ENCODE measurements at regions not wholly inside any gene's neighbourhood (a gene's known extent, or its start where the extent isn't known, plus 50 kb on each side); places are given as distances from the start of the nearest gene placed in this dataset.

DNA sequence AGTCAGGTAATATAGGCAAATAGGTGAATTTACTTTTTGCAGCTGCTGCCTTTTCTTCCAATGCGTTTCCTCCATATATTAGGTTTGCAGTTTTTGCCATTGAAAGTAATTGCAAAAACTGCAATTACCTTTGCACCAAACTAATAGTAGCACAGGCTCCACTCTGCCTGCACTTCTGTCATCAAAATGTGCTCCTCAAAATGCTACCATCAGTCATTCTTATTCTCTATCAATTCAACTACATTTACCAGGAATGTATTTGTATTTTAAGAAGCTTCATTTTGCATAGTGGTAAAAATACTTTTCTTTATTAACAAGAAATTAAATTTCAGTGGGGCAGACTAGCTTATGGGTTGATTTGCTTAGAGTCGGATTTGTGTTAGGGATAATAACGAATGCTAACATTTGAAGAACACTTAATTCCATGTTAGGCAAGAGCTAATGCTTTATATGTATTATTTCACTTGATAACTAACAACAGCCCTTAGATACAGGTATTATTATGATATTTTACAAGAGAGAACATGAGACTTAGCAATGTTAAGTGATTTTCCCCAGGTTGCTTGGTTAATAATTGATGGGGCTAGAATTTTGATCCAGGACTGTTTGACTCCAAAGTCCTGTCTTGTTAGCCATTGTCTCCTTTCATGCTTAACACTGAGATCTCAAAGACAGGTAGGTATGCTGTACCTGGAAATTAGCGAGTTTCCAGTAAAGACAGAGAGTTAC, 300.4 kb downstream of the MAN2A1 start:
- TF ChIP-seq, protein P1, sequence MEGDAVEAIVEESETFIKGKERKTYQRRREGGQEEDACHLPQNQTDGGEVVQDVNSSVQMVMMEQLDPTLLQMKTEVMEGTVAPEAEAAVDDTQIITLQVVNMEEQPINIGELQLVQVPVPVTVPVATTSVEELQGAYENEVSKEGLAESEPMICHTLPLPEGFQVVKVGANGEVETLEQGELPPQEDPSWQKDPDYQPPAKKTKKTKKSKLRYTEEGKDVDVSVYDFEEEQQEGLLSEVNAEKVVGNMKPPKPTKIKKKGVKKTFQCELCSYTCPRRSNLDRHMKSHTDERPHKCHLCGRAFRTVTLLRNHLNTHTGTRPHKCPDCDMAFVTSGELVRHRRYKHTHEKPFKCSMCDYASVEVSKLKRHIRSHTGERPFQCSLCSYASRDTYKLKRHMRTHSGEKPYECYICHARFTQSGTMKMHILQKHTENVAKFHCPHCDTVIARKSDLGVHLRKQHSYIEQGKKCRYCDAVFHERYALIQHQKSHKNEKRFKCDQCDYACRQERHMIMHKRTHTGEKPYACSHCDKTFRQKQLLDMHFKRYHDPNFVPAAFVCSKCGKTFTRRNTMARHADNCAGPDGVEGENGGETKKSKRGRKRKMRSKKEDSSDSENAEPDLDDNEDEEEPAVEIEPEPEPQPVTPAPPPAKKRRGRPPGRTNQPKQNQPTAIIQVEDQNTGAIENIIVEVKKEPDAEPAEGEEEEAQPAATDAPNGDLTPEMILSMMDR (IDR thresholded peaks at IDR 0.05; ENCODE audit: low read depth, low read length, missing control alignments): no peak
- H3K4me3 ChIP-seq (ENCODE audit: low read depth, low read length): no peak overlapping the region
- in situ Hi-C loops (cut with HindIII; ENCODE audit: low sequenced_read_pairs): no loop called here

DNA sequence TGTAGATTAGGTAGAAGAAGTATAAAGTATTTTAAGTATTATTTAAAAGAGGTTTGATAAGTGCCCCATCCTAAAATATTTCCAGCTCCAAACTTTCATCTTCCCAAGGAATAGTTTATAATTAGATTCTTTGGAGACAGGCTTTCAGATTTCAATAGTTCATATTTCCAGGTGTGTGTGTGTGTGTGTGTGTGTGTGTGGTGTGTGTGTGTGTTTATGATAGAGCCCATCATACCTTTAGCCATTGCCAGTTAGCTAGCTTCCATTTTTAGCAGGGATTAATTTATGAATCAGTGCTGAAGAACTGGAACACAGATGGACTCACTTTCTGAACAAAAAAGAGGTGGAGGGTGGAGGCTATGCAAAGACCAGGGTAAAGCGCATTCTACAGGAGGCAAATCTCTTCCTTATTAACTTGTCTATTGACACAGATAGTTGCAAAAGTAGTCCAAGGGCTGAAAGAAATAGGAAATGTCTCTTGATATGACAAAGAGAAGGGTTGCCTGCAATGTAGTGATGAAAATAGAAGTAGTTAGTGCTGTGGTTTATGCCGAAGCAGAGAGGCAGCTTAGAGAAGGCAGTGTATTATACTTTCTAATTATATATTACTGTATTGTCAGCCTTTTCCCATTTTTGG, 301.1 kb downstream of the MAN2A1 start:
- TF ChIP-seq, protein P1 (IDR thresholded peaks at IDR 0.05; ENCODE audit: low read depth, low read length, missing control alignments): no peak
- in situ Hi-C loops (cut with HindIII; ENCODE audit: low sequenced_read_pairs): no loop called here
- no peak for DNase-seq (ENCODE audit: low read depth)
- no peak overlapping the region for H3K4me3 ChIP-seq (ENCODE audit: low read depth, low read length)

More for the DNA sequence above, 300.4 kb downstream of the MAN2A1 start:
- no peak for DNase-seq (ENCODE audit: low read depth)

DNA sequence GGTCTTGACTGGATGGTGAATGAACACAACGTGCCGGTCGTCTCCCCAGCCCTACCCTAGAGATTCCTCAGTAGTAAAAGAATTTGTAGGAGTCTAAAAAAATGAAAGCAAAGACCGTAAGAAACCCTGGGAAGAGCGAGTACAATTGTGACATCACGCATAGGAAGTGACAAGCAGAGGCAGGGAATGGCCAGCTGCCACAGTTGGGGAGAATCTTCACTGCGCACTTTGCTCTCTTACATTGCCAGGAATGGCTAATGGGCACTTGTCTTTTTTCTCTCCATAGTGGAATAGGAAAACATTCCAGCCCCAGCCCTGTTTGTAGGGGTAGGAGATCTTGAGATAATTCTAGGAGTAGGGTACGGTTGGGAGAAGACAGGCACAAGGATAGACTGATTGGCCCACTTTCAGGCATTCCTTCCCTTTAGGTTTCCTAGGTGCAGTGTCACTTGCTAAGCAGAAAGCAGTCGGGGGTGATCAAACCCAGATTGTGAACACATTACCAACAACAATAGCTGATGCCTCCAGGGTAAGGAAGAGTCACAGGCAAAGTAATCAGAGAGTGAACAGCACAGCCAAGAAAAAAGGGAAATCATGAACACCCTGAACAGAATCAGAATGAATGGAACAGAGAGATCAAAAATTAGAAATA, 302.7 kb downstream of the MAN2A1 start:
- H3K4me3 ChIP-seq (ENCODE audit: low read depth, low read length): no peak overlapping the region
- no peak for DNase-seq (ENCODE audit: low read depth)
- in situ Hi-C loops (cut with HindIII; ENCODE audit: low sequenced_read_pairs): no loop called here

DNA sequence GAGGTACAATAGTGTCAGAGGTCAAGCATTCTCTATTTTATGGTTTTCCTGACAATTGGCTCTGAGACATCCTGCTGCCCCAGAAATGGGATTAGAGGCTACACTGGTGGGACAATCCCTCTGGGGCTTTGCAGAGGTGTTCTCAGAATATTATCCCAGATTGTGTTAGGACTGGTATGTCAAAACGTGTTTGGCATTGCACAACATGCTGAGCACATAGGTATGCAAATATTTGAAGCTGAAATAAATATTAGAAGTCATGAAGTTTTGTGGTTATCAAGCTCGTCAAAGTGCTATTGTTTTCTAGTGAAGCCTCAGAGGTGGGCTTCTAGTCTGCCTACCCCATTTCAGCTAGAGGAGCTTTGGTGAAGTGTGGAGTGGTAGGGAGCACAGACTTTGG, 304.4 kb downstream of the MAN2A1 start:
- H3K4me3 ChIP-seq (ENCODE audit: low read depth, low read length): no peak overlapping the region
- TF ChIP-seq, protein P1 (IDR thresholded peaks at IDR 0.05; ENCODE audit: low read depth, low read length, missing control alignments): no peak
- DNase-seq (ENCODE audit: low read depth): no peak
- in situ Hi-C loops (cut with HindIII; ENCODE audit: low sequenced_read_pairs): no loop called here

More for the DNA sequence above, 302.7 kb downstream of the MAN2A1 start:
- TF ChIP-seq, protein P1 (IDR thresholded peaks at IDR 0.05; ENCODE audit: low read depth, low read length, missing control alignments): no peak

DNA sequence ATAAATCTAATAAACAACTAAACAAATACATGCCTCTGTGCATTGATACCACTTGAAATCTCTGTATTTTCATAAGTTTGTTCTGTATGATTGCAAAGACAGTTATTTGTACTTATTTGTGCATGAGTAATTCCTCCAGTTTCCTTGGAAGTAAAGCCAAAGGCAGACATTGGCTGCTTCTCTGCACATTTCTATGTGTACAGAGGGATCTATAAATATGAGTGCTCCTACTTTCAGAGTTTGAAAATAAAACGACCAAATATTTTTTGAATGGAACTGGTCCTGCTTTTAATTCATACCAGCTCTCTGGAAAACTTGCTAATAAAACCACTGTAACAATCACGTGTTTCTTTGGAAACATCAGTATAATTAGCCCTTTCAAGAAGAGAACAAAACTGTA, 306.5 kb downstream of the MAN2A1 start:
- DNase-seq (ENCODE audit: low read depth): no peak
- TF ChIP-seq, protein P1 (IDR thresholded peaks at IDR 0.05; ENCODE audit: low read depth, low read length, missing control alignments): no peak
- no peak overlapping the region for H3K4me3 ChIP-seq (ENCODE audit: low read depth, low read length)
- in situ Hi-C loops (cut with HindIII; ENCODE audit: low sequenced_read_pairs): no loop called here

DNA sequence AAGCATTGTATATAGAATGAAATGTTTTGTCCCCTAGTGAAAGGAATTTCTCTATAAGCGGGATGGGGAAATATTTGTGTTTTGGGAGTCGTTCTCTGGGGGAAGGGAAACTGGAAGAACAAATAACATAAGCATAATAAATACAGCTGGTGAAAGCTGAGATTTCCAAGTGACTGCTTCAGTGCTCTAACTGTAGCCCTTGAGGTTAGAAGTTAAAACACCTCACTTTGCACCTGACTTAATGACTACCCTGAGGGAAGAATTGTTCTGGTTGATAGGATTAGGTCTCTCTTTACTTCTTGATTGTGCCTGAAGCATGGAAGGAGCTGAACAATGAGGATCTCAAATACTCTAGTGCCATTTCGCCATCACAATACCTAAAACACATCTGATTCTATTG, 307.4 kb downstream of the MAN2A1 start:
- no peak for DNase-seq (ENCODE audit: low read depth)
- TF ChIP-seq, protein P1 (IDR thresholded peaks at IDR 0.05; ENCODE audit: low read depth, low read length, missing control alignments): no peak
- H3K4me3 ChIP-seq (ENCODE audit: low read depth, low read length): no peak overlapping the region
- in situ Hi-C loops (cut with HindIII; ENCODE audit: low sequenced_read_pairs): no loop called here

Measured in astrocyte of the cerebellum (primary cell).